Loucy (cell line): ENCODE measurements at regions not wholly inside any gene's neighbourhood (a gene's known extent, or its start where the extent isn't known, plus 50 kb on each side); places are given as distances from the start of the nearest gene placed in this dataset.

ENCODE experiments used
- H2AFZ ChIP-seq: fragments of 200-600 bp; sonication (generic); 2 replicates; pipeline ENCODE4 v1.6.0; 2016; ENCODE audit warnings: antibody characterized with exemption, mild to moderate bottlenecking, low read length, moderate library complexity
- H3F3A ChIP-seq: fragments of 200-600 bp; 2 replicates; pipeline ENCODE4 v1.6.0; 2016; ENCODE audit warnings: antibody characterized with exemption, low read depth, mild to moderate bottlenecking
- H3K27me3 ChIP-seq: fragments of 200-600 bp; sonication (generic); 2 replicates; pipeline ENCODE4 v1.6.1; 2014; ENCODE audit warnings: low read length, mild to moderate bottlenecking; ENCODE audit not compliant: insufficient read depth, poor library complexity, severe bottlenecking
- H3K36me3 ChIP-seq: fragments of 200-600 bp; sonication (generic); 2 replicates; pipeline ENCODE4 v1.6.1; 2016; ENCODE audit warnings: low read length; ENCODE audit not compliant: insufficient read depth
- H3K4me1 ChIP-seq: fragments of 200-600 bp; sonication (generic); 2 replicates; pipeline ENCODE4 v1.5.1; 2014; ENCODE audit warnings: low read length, mild to moderate bottlenecking; ENCODE audit not compliant: insufficient read depth, poor library complexity, severe bottlenecking
- H3K4me2 ChIP-seq: fragments of 200-600 bp; sonication (generic); 2 replicates; pipeline ENCODE4 v1.6.0; 2014; ENCODE audit warnings: antibody characterized with exemption, low read length, low read depth, mild to moderate bottlenecking; ENCODE audit not compliant: poor library complexity, severe bottlenecking
- H3K4me3 ChIP-seq: fragments of 200-600 bp; sonication (generic); 2 replicates; pipeline ENCODE4 v1.5.1; 2014; ENCODE audit warnings: low read length, mild to moderate bottlenecking, mixed read lengths; ENCODE audit not compliant: poor library complexity, severe bottlenecking
- H3K79me2 ChIP-seq: fragments of 200-600 bp; sonication (generic); 2 replicates; pipeline ENCODE4 v1.6.1; 2014; ENCODE audit warnings: low read length; ENCODE audit not compliant: insufficient read depth
- H3K9ac ChIP-seq: fragments of 200-600 bp; sonication (generic); 2 replicates; pipeline ENCODE4 v1.6.0; 2014; ENCODE audit warnings: mild to moderate bottlenecking, low read depth, low read length, moderate library complexity; ENCODE audit not compliant: poor library complexity, severe bottlenecking
- H3K9me2 ChIP-seq: fragments of 200-600 bp; sonication (generic); replicated peaks from 2 replicates; pipeline ENCODE4 v1.6.1; 2016; ENCODE audit warnings: low read depth, low read length, mixed read lengths
- H3K9me3 ChIP-seq: fragments of 200-600 bp; sonication (generic); 2 replicates; pipeline ENCODE4 v1.6.1; 2014; ENCODE audit warnings: mild to moderate bottlenecking, antibody characterized with exemption, low read length, low read depth; ENCODE audit not compliant: insufficient read depth
- H4K20me1 ChIP-seq: fragments of 200-600 bp; sonication (generic); 2 replicates; pipeline ENCODE4 v1.6.0; 2014; ENCODE audit warnings: antibody characterized with exemption, low read length, mild to moderate bottlenecking; ENCODE audit not compliant: insufficient read depth, poor library complexity, severe bottlenecking
- EZH2phosphoT487 ChIP-seq: fragments of 200-600 bp; IDR thresholded peaks from 2 replicates; pipeline ENCODE4 v1.6.1; 2018; ENCODE audit warnings: antibody characterized with exemption, mild to moderate bottlenecking, moderate library complexity, borderline replicate concordance
- TF ChIP-seq, protein P1 (sequence below): fragments of 200-600 bp; sonication (generic); conservative IDR thresholded peaks from 2 replicates; pipeline ENCODE4 v1.5.1; 2014; ENCODE audit warnings: mild to moderate bottlenecking, antibody characterized with exemption, low read length

DNA sequence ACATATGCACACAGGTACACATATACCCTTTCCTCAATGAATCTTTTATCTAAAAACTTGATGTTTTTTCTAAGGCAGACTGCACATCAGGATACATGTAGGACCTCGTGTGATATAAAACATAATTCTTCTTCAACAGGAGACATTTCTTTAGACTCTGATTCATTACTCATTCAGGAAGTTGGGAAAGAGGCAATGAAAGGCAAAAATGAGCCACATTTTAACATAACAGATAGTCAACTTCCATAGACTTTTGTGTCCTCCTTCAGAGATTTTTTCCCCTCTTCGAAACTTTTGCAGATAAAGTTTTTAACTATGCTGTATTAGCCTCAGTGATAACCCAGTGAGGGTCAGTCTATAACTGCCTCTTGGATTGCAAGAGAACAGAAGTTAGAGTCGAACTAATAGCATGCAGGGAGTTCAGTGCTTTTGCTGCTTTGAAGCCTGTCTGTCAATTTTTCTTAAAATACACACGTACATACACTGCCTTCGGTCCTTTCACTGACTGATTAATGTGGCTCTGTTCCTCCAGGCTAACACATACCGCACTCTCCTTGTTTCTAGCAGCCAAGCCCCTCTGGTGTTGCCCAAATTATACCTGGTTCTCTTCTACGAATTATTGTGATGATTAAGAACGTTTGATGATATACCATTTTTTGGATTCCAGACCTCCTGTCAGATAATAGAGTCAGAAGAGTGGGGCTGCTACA, 562.5 kb upstream of the MAP3K7 start:
- TF ChIP-seq, protein P1, sequence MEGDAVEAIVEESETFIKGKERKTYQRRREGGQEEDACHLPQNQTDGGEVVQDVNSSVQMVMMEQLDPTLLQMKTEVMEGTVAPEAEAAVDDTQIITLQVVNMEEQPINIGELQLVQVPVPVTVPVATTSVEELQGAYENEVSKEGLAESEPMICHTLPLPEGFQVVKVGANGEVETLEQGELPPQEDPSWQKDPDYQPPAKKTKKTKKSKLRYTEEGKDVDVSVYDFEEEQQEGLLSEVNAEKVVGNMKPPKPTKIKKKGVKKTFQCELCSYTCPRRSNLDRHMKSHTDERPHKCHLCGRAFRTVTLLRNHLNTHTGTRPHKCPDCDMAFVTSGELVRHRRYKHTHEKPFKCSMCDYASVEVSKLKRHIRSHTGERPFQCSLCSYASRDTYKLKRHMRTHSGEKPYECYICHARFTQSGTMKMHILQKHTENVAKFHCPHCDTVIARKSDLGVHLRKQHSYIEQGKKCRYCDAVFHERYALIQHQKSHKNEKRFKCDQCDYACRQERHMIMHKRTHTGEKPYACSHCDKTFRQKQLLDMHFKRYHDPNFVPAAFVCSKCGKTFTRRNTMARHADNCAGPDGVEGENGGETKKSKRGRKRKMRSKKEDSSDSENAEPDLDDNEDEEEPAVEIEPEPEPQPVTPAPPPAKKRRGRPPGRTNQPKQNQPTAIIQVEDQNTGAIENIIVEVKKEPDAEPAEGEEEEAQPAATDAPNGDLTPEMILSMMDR, result no peak
- no peak for TF ChIP-seq EZH2phosphoT487
- Histone ChIP-seq H3K9me3 (no peaks in the 10 kb centered on the region), H3F3A (no peaks in the 10 kb centered on the region), H3K4me3 (no peak overlapping the region), H3K36me3 (no peaks in the 10 kb centered on the region), H3K9ac (no peak overlapping the region), H2AFZ (no peak overlapping the region), H3K4me1 (no peaks in the 10 kb centered on the region), H3K4me2 (no peak overlapping the region), H3K27me3 (no peaks in the 10 kb centered on the region), H3K79me2 (no peaks in the 10 kb centered on the region), H3K9me2 (no peaks in the 10 kb centered on the region), H4K20me1 (no peaks in the 10 kb centered on the region)

- Histone ChIP-seq H2AFZ (no peak overlapping the region), H3K79me2 (no peaks in the 10 kb centered on the region), H3K9me2 (no peaks in the 10 kb centered on the region), H4K20me1 (no peaks in the 10 kb centered on the region), H3K27me3 (no peaks in the 10 kb centered on the region), H3K4me2 (no peak overlapping the region), H3F3A (no peaks in the 10 kb centered on the region), H3K36me3 (no peaks in the 10 kb centered on the region), H3K9me3 (no peaks in the 10 kb centered on the region), H3K4me3 (no peak overlapping the region), H3K4me1 (no peaks in the 10 kb centered on the region), H3K9ac (no peak overlapping the region)
- TF ChIP-seq EZH2phosphoT487, result no peak
- TF ChIP-seq, protein P1, result no peak
Observed at GRCh38 chr6:91144126-91144525, 557.3 kb upstream of the MAP3K7 start.

DNA sequence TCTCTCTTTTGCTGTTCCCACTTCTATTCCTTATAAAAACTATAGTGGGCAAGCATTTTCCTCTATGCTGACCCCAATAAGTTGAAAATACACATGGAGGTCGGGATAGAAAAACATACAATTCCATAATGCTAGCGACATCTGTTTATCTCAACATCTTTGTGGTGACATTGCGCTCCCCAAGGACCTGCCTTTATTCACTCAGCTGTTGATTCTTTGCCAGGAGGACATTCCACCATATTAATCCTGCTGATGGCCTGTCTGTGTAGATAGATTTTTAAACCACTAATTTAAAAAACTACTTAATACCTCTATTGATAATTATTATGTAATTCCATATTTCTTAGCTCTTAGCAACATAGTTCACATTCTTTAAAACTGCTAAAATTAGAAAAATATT, 555.3 kb upstream of the MAP3K7 start:
- no peak overlapping the region for H3K4me3 ChIP-seq
- H3K4me2 ChIP-seq, result no peak overlapping the region
- H3K9ac ChIP-seq, result no peak overlapping the region
- no peaks in the 10 kb centered on the region for H3K9me2 ChIP-seq
- no peaks in the 10 kb centered on the region for H3K9me3 ChIP-seq
- no peaks in the 10 kb centered on the region for H3F3A ChIP-seq
- no peaks in the 10 kb centered on the region for H4K20me1 ChIP-seq
- H3K27me3 ChIP-seq, result no peaks in the 10 kb centered on the region
- H3K4me1 ChIP-seq, result no peaks in the 10 kb centered on the region
- TF ChIP-seq EZH2phosphoT487, result no peak
- TF ChIP-seq, protein P1, result no peak
- H2AFZ ChIP-seq, result no peak overlapping the region
- H3K36me3 ChIP-seq, result no peaks in the 10 kb centered on the region
- no peaks in the 10 kb centered on the region for H3K79me2 ChIP-seq
